ENCODE measurements at regions not wholly inside any gene's neighbourhood (a gene's known extent, or its start where the extent isn't known, plus 50 kb on each side); places are given as distances from the start of the nearest gene placed in this dataset.

DNA sequence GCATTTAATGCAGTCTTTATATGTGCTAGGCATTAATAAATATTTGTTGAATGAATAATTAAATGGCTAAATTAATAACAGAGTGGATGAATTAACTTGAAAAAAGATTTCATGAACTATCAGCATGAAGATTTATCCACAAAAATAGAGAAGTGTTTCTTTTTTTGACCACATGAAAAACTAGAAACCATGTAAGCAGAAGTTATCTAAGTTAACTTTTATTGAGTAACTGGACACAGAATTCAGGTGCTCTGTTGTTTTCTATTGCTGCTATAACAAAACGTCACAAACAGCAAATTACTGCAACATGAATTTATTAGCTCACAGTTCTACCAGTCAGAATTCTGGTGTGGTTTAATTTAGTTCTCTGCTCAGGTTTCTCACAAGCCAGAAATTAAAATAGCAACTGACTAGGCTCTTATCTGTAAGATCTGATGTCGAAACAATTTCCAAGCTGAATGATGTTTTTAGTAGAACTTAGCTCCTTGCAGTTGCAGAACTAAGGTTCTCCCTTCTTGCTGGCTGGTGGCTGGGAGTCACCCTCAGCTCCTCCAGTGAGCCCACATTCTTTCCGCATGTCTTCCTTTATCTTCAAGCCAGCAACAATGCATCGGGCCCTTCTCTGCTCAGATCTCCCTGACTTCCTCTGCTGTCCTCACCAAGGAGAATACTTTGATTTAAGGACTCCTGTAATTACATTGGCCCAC lies 810.2 kb upstream of the ALCAM start:
- TF ChIP-seq, protein P1, sequence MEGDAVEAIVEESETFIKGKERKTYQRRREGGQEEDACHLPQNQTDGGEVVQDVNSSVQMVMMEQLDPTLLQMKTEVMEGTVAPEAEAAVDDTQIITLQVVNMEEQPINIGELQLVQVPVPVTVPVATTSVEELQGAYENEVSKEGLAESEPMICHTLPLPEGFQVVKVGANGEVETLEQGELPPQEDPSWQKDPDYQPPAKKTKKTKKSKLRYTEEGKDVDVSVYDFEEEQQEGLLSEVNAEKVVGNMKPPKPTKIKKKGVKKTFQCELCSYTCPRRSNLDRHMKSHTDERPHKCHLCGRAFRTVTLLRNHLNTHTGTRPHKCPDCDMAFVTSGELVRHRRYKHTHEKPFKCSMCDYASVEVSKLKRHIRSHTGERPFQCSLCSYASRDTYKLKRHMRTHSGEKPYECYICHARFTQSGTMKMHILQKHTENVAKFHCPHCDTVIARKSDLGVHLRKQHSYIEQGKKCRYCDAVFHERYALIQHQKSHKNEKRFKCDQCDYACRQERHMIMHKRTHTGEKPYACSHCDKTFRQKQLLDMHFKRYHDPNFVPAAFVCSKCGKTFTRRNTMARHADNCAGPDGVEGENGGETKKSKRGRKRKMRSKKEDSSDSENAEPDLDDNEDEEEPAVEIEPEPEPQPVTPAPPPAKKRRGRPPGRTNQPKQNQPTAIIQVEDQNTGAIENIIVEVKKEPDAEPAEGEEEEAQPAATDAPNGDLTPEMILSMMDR (IDR thresholded peaks at IDR 0.05; ENCODE audit: control extremely low read depth, extremely low read depth, low read depth, missing control alignments): no peak
- ChIA-PET CTCF (interaction anchor here (1.6 kb wide), 1 partner anchor 8 kb away, joined by 4 read pairs; no protein-coding TSS in a partner anchor), POLR2A (no interaction called here)
- no peak for DNase-seq (ENCODE audit: extremely low spot score)

DNA sequence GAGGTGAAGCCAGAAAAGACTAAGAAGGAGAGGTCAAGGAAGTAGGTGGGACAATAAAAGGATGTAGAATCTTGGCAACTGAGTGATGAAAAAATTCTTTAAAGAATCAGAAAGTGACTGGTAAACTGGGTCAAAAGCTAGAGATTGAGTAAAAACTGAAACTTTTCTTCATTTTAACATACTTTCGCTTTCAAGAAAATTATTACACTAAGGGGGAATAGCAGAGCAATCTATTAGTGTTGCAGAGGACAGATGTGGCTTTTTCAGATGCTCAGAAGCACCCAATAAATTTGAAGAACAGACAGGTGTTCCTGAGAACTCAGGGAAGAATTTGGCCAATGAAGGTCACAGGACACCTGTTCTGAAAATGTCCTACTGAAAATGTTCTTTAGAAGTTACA lies 805.4 kb upstream of the ALCAM start:
- no peak for DNase-seq (ENCODE audit: extremely low spot score)
- TF ChIP-seq, protein P1 (IDR thresholded peaks at IDR 0.05; ENCODE audit: control extremely low read depth, extremely low read depth, low read depth, missing control alignments): no peak
- POLR2A ChIA-PET: no interaction called here
- CTCF ChIA-PET: interaction anchor here (0.7 to 0.8 kb wide), 2 partner anchors 10 to 40 kb away, joined by 3 read pairs; no protein-coding TSS in a partner anchor

DNA sequence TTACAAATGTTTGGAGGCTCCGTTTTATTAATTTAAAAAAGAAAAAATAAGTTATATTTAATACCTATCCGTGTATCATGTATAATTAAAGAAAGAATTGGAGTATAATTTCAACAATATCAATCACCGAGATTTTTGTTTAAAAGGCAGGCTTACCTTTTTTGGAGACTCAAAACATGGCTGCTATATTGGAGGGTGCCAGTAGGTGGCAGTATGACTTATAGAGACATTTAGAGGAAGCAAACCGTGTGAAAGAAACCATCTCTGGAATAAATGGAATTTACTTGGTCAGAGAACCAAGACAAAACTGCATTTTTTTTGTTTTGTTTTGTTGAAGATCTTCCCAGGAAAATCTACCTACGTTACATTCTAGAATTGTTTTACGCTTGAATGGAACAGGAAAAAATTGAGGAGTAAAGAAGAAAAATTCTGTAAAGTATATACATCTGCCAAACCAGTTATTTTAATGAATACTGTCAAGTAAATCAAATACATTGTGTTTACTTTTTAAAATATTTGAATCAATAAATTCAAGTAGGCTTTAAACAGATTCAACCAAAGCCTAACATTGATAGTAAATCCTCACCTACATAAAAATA lies 802.6 kb upstream of the ALCAM start:
- ChIA-PET POLR2A (no interaction called here), CTCF (interaction anchor here (1.2 to 2.2 kb wide), 5 partner anchors 9 to 23 kb away, joined by 3 to 9 read pairs (median 4); no protein-coding TSS in a partner anchor)
- DNase-seq (ENCODE audit: extremely low spot score): no peak
- TF ChIP-seq, protein P1 (IDR thresholded peaks at IDR 0.05; ENCODE audit: control extremely low read depth, extremely low read depth, low read depth, missing control alignments): peak; percentile 9

DNA sequence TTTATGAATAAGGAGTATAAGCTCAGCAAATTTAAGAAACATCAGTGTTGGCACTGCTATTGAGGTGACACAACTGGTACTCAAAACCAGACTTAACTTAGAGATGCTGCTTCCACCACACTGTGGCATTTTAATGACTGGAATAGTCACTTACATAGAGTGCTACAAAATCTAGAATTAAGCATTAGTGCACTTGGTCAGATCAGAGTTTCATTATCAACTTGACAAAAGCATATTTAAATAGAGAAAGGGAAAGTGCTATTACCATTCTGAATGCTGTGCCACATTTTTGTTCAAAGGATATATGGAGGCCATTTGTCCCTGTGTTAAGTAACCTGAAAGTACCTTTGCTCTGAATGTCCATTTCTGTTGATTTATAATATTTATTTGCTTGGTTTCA lies 800.7 kb upstream of the ALCAM start:
- DNase-seq (ENCODE audit: extremely low spot score): no peak
- CTCF ChIA-PET: interaction anchor here (2.0 kb wide), 1 partner anchor 11 kb away, joined by 4 read pairs; no protein-coding TSS in a partner anchor
- TF ChIP-seq, protein P1 (IDR thresholded peaks at IDR 0.05; ENCODE audit: control extremely low read depth, extremely low read depth, low read depth, missing control alignments): no peak
- POLR2A ChIA-PET: no interaction called here

DNA sequence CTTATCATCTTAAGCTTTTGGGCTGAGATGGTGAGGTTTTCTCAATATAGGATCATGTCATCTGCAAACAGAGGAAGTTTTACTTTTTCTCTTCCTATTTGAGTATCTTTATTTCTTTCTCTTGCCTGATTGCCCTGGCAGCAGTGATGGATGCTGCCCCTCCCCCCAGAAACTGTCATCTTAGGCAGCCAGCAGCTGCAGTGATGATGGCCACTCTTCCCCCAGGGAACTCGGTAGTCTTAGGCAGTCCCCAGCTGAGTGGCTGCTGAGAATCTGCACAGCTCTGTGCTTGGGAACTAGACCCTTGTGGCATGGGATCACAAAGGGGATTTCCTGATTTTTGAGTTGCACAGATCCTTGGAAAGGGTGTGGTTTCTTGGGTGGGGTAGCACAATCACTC lies 791.1 kb upstream of the ALCAM start:
- DNase-seq (ENCODE audit: extremely low spot score): no peak
- ChIA-PET CTCF (interaction anchor here (1.2 kb wide), 1 partner anchor 11 kb away, joined by 4 read pairs; no protein-coding TSS in a partner anchor), POLR2A (no interaction called here)
- TF ChIP-seq, protein P1 (IDR thresholded peaks at IDR 0.05; ENCODE audit: control extremely low read depth, extremely low read depth, low read depth, missing control alignments): no peak

DNA sequence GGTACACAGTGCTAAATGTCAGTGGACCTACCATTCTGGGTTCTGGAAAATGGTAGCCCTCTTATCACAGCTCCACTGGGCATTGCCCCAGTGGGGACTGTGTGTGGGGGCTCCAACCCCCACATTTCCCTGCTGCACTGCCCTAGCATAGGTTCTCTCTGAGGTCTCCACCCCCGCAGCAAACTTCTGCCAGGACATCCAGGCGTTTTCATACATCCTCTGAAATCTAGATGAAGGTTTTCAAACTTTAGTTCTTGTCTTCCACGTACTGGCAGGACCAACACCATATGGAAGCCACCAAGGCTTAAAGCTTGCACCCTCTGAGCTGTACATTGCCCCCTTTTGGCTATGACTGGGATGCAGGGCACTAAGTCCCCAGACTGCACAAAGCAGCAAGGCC lies 788.2 kb upstream of the ALCAM start:
- ChIA-PET POLR2A (no interaction called here), CTCF (no interaction called here)
- no peak for DNase-seq (ENCODE audit: extremely low spot score)
- TF ChIP-seq, protein P1 (IDR thresholded peaks at IDR 0.05; ENCODE audit: control extremely low read depth, extremely low read depth, low read depth, missing control alignments): no peak

Measured in GM10248 (cell line).